IPS DF 4.7 (cell line): ENCODE measurements at regions not wholly inside any gene's neighbourhood (a gene's known extent, or its start where the extent isn't known, plus 50 kb on each side); places are given as distances from the start of the nearest gene placed in this dataset.

ENCODE experiments used
- DNase-seq: peaks from one replicate; pipeline ENCODE4 v3.0.0-alpha.2; 2013; ENCODE audit warnings: low spot score; ENCODE audit errors: extremely low read depth

GRCh38 chr5:44868541-44868940 lies 59.8 kb downstream of the MRPS30 start:
- DNase-seq, result no peak

- DNase-seq, result no peak
Observed at GRCh38 chr5:44869928-44870327, 61.2 kb downstream of the MRPS30 start.

- no peak for DNase-seq
Observed at GRCh38 chr5:44870430-44870829, 61.7 kb downstream of the MRPS30 start.

GRCh38 chr5:44871401-44871800 lies 62.7 kb downstream of the MRPS30 start:
- no peak for DNase-seq

GRCh38 chr5:44875661-44876605 lies 67.2 kb downstream of the MRPS30 start:
- no peak for DNase-seq

GRCh38 chr5:44881266-44881665 lies 72.5 kb downstream of the MRPS30 start:
- no peak for DNase-seq

- no peak for DNase-seq
Observed at GRCh38 chr5:44884036-44884435, 75.3 kb downstream of the MRPS30 start.

GRCh38 chr5:44885903-44886302 lies 77.2 kb downstream of the MRPS30 start:
- DNase-seq, result no peak

GRCh38 chr5:44887722-44888121 lies 79.0 kb downstream of the MRPS30 start:
- DNase-seq, result no peak

- DNase-seq, result no peak
Observed at GRCh38 chr5:44888435-44888834, 79.7 kb downstream of the MRPS30 start.

GRCh38 chr5:44891116-44891515 lies 82.4 kb downstream of the MRPS30 start:
- no peak for DNase-seq

- no peak for DNase-seq
Observed at GRCh38 chr5:44900273-44900954, 91.7 kb downstream of the MRPS30 start.

GRCh38 chr5:44907396-44907795 lies 98.6 kb downstream of the MRPS30 start:
- DNase-seq, result no peak

- DNase-seq, result no peak
Observed at GRCh38 chr5:44909004-44909403, 100.3 kb downstream of the MRPS30 start.

GRCh38 chr5:44911501-44911900 lies 102.8 kb downstream of the MRPS30 start:
- no peak for DNase-seq

GRCh38 chr5:44914221-44914620 lies 105.5 kb downstream of the MRPS30 start:
- no peak for DNase-seq

- no peak for DNase-seq
Observed at GRCh38 chr5:44919560-44919959, 110.8 kb downstream of the MRPS30 start.

GRCh38 chr5:44927115-44927733 lies 118.5 kb downstream of the MRPS30 start:
- DNase-seq, result no peak

- DNase-seq, result no peak
Observed at GRCh38 chr5:44932922-44933585, 124.3 kb downstream of the MRPS30 start.

- no peak for DNase-seq
Observed at GRCh38 chr5:44933686-44934085, 124.9 kb downstream of the MRPS30 start.

GRCh38 chr5:44935262-44935661 lies 126.5 kb downstream of the MRPS30 start:
- DNase-seq, result peak; percentile 64

GRCh38 chr5:44935871-44936270 lies 127.1 kb downstream of the MRPS30 start:
- DNase-seq, result no peak
